IMR-90 (cell line): ENCODE measurements at regions not wholly inside any gene's neighbourhood (a gene's known extent, or its start where the extent isn't known, plus 50 kb on each side); places are given as distances from the start of the nearest gene placed in this dataset.

ENCODE experiments used
- ATAC-seq: fragments of 200-7000 bp; cut with Tn5 transposase; 2 replicates; pipeline ENCODE4 v1.9.1; 2020; ENCODE audit warnings: low read depth, mild to moderate bottlenecking, moderate library complexity
- BruUV-seq: library from RNA; stranded (reverse); fragments of 400-500 nt; replicated peaks from 2 replicates; lab custom pipeline; 2021; lab: Mats Ljungman, UMichigan
- CTCF ChIA-PET: fragments of 300-600 bp; formaldehyde crosslinking; extraction: SDS; loops from one replicate; lab custom pipeline; 2021; ENCODE audit warnings: antibody characterized with exemption; lab: Yijun Ruan, JAX
- POLR2A ChIA-PET: fragments of 300-600 bp; sonication (Branson Sonifier 250); formaldehyde crosslinking; loops from one replicate; lab custom pipeline; 2022; ENCODE audit warnings: antibody characterized with exemption; ENCODE audit not compliant: unreplicated experiment; lab: Charles Lee
- DNase-seq: peaks from one replicate; pipeline ENCODE4 v3.0.0; 2013
- H2AFZ ChIP-seq: replicated peaks from 2 replicates; pipeline ENCODE3; 2013; ENCODE audit warnings: low read length, mild to moderate bottlenecking; ENCODE audit not compliant: poor library complexity
- H2AK5ac ChIP-seq: 2 replicates; pipeline ENCODE4 v1.6.1; 2013; ENCODE audit warnings: low read depth, low read length, inconsistent platforms
- H2AK9ac ChIP-seq: replicated peaks from 2 replicates; pipeline ENCODE3; 2013; ENCODE audit warnings: mild to moderate bottlenecking, low read depth, low read length, moderate library complexity; ENCODE audit not compliant: poor library complexity
- H2BK120ac ChIP-seq: 2 replicates; pipeline ENCODE4 v1.6.1; 2013; ENCODE audit warnings: low read depth, low read length, inconsistent platforms
- H2BK15ac ChIP-seq: 3 replicates; pipeline ENCODE4 v1.6.1; 2013; ENCODE audit warnings: low read depth, low read length, inconsistent platforms
- H2BK20ac ChIP-seq: 2 replicates; pipeline ENCODE4 v1.6.1; 2013; ENCODE audit warnings: low read depth, mild to moderate bottlenecking, inconsistent platforms, low read length, moderate library complexity
- H2BK5ac ChIP-seq: 2 replicates; pipeline ENCODE4 v1.6.1; 2013; ENCODE audit warnings: mild to moderate bottlenecking, low read depth, low read length, inconsistent platforms; ENCODE audit not compliant: poor library complexity, severe bottlenecking
- H3K14ac ChIP-seq: replicated peaks from 2 replicates; pipeline ENCODE4 v1.6.1; 2013; ENCODE audit warnings: low read depth, low read length, inconsistent platforms
- H3K18ac ChIP-seq: 2 replicates; pipeline ENCODE4 v1.6.1; 2013; ENCODE audit warnings: low read depth, low read length, control low read depth
- H3K23ac ChIP-seq: 2 replicates; pipeline ENCODE4 v1.6.1; 2013; ENCODE audit warnings: low read depth, low read length, inconsistent platforms
- H3K27ac ChIP-seq: 2 replicates; pipeline ENCODE4 v1.5.1; 2013; ENCODE audit warnings: mild to moderate bottlenecking, control low read depth, low read length; ENCODE audit not compliant: insufficient read depth
- H3K27me3 ChIP-seq: 2 replicates; pipeline ENCODE4 v1.6.1; 2013; ENCODE audit warnings: low read length; ENCODE audit not compliant: control insufficient read depth, insufficient read depth
- H3K36me3 ChIP-seq: 2 replicates; pipeline ENCODE4 v1.6.1; 2013; ENCODE audit warnings: low read length, mixed read lengths; ENCODE audit not compliant: control insufficient read depth, insufficient read depth
- H3K4ac ChIP-seq: 2 replicates; pipeline ENCODE4 v1.6.1; 2013; ENCODE audit warnings: low read depth, low read length, inconsistent platforms
- H3K4me1 ChIP-seq: 2 replicates; pipeline ENCODE4 v1.6.1; 2013; ENCODE audit warnings: low read length, mixed read lengths; ENCODE audit not compliant: control insufficient read depth, insufficient read depth
- H3K4me2 ChIP-seq: 2 replicates; pipeline ENCODE4 v1.6.1; 2013; ENCODE audit warnings: low read depth, mild to moderate bottlenecking, control low read depth, low read length, moderate library complexity
- H3K4me3 ChIP-seq: 2 replicates; pipeline ENCODE4 v1.5.1; 2013; ENCODE audit warnings: low read depth, mild to moderate bottlenecking, control low read depth, low read length, moderate library complexity; ENCODE audit not compliant: insufficient read depth
- H3K56ac ChIP-seq: 2 replicates; pipeline ENCODE4 v1.6.1; 2013; ENCODE audit warnings: low read length, inconsistent platforms; ENCODE audit not compliant: insufficient read depth; ENCODE audit errors: extremely low read depth
- H3K79me1 ChIP-seq, 2 experiments: 2 replicates each; pipeline ENCODE4 v1.6.1; 2013; ENCODE audit warnings: low read length in 2 of 2, inconsistent platforms in 1 of 2, low read depth in 1 of 2
- H3K9ac ChIP-seq: 2 replicates; pipeline ENCODE4 v1.6.1; 2013; ENCODE audit warnings: low read depth, low read length, control low read depth
- H3K9me1 ChIP-seq: 2 replicates; pipeline ENCODE4 v1.6.1; 2013; ENCODE audit warnings: low read length, inconsistent platforms; ENCODE audit not compliant: insufficient read depth
- H3K9me3 ChIP-seq: 2 replicates; pipeline ENCODE4 v1.6.1; 2013; ENCODE audit warnings: low read length; ENCODE audit not compliant: control insufficient read depth, insufficient read depth
- H4K20me1 ChIP-seq: 2 replicates; pipeline ENCODE4 v1.6.1; 2013; ENCODE audit warnings: low read length, inconsistent platforms; ENCODE audit not compliant: insufficient read depth
- H4K5ac ChIP-seq: 2 replicates; pipeline ENCODE4 v1.6.1; 2013; ENCODE audit warnings: mild to moderate bottlenecking, low read depth, low read length, control low read depth
- H4K8ac ChIP-seq, 2 experiments: 2 replicates each; pipeline ENCODE4 v1.6.1; 2013; ENCODE audit warnings: low read depth in 2 of 2, low read length in 2 of 2, control low read depth in 1 of 2, inconsistent platforms in 1 of 2
- H4K91ac ChIP-seq: 2 replicates; pipeline ENCODE4 v1.6.1; 2013; ENCODE audit warnings: low read depth, low read length, inconsistent platforms; ENCODE audit not compliant: insufficient read depth
- CHD1 ChIP-seq: IDR thresholded peaks from 2 replicates; pipeline ENCODE4 v1.6.1; 2012; ENCODE audit warnings: low read depth, low read length, improper control_type of control experiment
- FOS ChIP-seq: fragments of 150-350 bp; IDR thresholded peaks from 2 replicates; pipeline ENCODE4 v1.6.1; 2016; ENCODE audit warnings: low read depth, low read length
- MAFK ChIP-seq: IDR thresholded peaks from 2 replicates; pipeline ENCODE4 v1.6.1; 2012; ENCODE audit warnings: low read depth, low read length, improper control_type of control experiment
- MXI1 ChIP-seq: IDR thresholded peaks from 2 replicates; pipeline ENCODE4 v1.6.1; 2012; ENCODE audit warnings: low read depth, mild to moderate bottlenecking, low read length, moderate library complexity, borderline replicate concordance
- NFE2L2 ChIP-seq: fragments of 150-350 bp; IDR thresholded peaks from 2 replicates; pipeline ENCODE4 v1.6.1; 2016; ENCODE audit warnings: low read depth, mild to moderate bottlenecking, low read length
- POLR2A ChIP-seq: IDR thresholded peaks from 2 replicates; pipeline ENCODE4 v1.6.1; 2012; ENCODE audit warnings: mild to moderate bottlenecking, low read depth, low read length
- RFX5 ChIP-seq: IDR thresholded peaks from 2 replicates; pipeline ENCODE4 v1.8.0; 2012; ENCODE audit warnings: low read depth, mild to moderate bottlenecking, low read length, moderate library complexity
- WGBS, 2 experiments: methylation state at CpG; one replicate each; pipeline versions ENCODE4 v1.1.5 to v1.1.7; 2013; ENCODE audit warnings: missing lambda C conversion rate in 2 of 2; ENCODE audit not compliant: insufficient read length in 1 of 2; ENCODE audit errors: extremely low coverage in 2 of 2; 5-methylcytosine and 5-hydroxymethylcytosine counted together
- dilution Hi-C: fragments of 300-500 bp; cut with HindIII; formaldehyde crosslinking; loops from one replicate; pipeline ENCODE4 v1.14.3; 2018; ENCODE audit warnings: low sequenced_read_pairs; ENCODE audit not compliant: unreplicated experiment
- in situ Hi-C: fragments of 300-500 bp; cut with MboI; formaldehyde crosslinking; loops from 3 replicates; pipeline ENCODE4 v1.14.3; 2019; ENCODE audit warnings: low sequenced_read_pairs, inconsistent platforms, mixed read lengths
- intact Hi-C: fragments of 100-400 bp; cut with micrococcal nuclease; formaldehyde crosslinking; loops from 2 replicates; pipeline ENCODE4 v1.10.0; 2022
- TF ChIP-seq, protein P1 (sequence below): conservative IDR thresholded peaks from 2 replicates; pipeline ENCODE4 v1.5.1; 2012; ENCODE audit warnings: mild to moderate bottlenecking, low read depth, low read length, improper control_type of control experiment

- H3K9me3 ChIP-seq, result peaks cover 2% of the 10 kb centered on the region; the same call in 1 of the 2 replicates
- H2BK5ac ChIP-seq, result no peak overlapping the region
- H3K4me3 ChIP-seq, result no peak overlapping the region
- H3K79me1 ChIP-seq, result no peaks in the 10 kb centered on the region
- H2BK120ac ChIP-seq, result no peak overlapping the region
- H2AK9ac ChIP-seq, result no peak overlapping the region
- TF ChIP-seq MAFK (no peak), CHD1 (no peak), FOS (no peak), NFE2L2 (no peak), MXI1 (no peak), RFX5 (no peak), POLR2A (no peak)
- TF ChIP-seq, protein P1, sequence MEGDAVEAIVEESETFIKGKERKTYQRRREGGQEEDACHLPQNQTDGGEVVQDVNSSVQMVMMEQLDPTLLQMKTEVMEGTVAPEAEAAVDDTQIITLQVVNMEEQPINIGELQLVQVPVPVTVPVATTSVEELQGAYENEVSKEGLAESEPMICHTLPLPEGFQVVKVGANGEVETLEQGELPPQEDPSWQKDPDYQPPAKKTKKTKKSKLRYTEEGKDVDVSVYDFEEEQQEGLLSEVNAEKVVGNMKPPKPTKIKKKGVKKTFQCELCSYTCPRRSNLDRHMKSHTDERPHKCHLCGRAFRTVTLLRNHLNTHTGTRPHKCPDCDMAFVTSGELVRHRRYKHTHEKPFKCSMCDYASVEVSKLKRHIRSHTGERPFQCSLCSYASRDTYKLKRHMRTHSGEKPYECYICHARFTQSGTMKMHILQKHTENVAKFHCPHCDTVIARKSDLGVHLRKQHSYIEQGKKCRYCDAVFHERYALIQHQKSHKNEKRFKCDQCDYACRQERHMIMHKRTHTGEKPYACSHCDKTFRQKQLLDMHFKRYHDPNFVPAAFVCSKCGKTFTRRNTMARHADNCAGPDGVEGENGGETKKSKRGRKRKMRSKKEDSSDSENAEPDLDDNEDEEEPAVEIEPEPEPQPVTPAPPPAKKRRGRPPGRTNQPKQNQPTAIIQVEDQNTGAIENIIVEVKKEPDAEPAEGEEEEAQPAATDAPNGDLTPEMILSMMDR, result no peak
- H3K4me2 ChIP-seq, result no peak overlapping the region
- no peaks in the 10 kb centered on the region for H3K36me3 ChIP-seq
- no peak overlapping the region for H4K91ac ChIP-seq
- BruUV-seq, result no TSS peak
- in situ Hi-C loops (no loop called here), intact Hi-C loops (no loop called here), dilution Hi-C loops (no loop called here)
- ATAC-seq (no peak), DNase-seq (no peak)
- WGBS, 2 experiments, result 0% methylated on average over 2 of the region's 4 CpGs; no CpG with 5 or more reads in 1 of the 2 experiments
- no peaks in the 10 kb centered on the region for H3K9me1 ChIP-seq
- H4K20me1 ChIP-seq, result no peaks in the 10 kb centered on the region
- no peak overlapping the region for H2BK20ac ChIP-seq
- H3K4me1 ChIP-seq, result no peaks in the 10 kb centered on the region
- H3K23ac ChIP-seq, result no peak overlapping the region
- H4K5ac ChIP-seq, result no peak overlapping the region
- no peak overlapping the region for H2BK15ac ChIP-seq
- no peak overlapping the region for H3K14ac ChIP-seq
- H3K4ac ChIP-seq, result no peak overlapping the region
- ChIA-PET POLR2A (no interaction called here), CTCF (no interaction called here)
- H3K9ac ChIP-seq, result no peak overlapping the region
- no peak overlapping the region for H3K56ac ChIP-seq
- H3K18ac ChIP-seq, result no peak overlapping the region
- H3K27ac ChIP-seq, result no peak overlapping the region
- H4K8ac ChIP-seq, result no peak overlapping the region
- H2AFZ ChIP-seq, result no peak overlapping the region
- no peak overlapping the region for H2AK5ac ChIP-seq
- no peaks in the 10 kb centered on the region for H3K27me3 ChIP-seq
These were observed 177.2 kb upstream of the DPP10 start for GRCh38 chr2:114265261-114265660.
